ENCODE measurements at regions not wholly inside any gene's neighbourhood (a gene's known extent, or its start where the extent isn't known, plus 50 kb on each side); places are given as distances from the start of the nearest gene placed in this dataset.
"Not testable (repeated sequence)": the region's sequence is repeated elsewhere in the genome, so short reads cannot be mapped to it uniquely, and the experiment has no call there.

- H3K36me3 ChIP-seq; H3K4me3 ChIP-seq (ENCODE audit: low read depth in 1 of 2, low read length in 1 of 2); H3K27ac ChIP-seq; H3K27me3 ChIP-seq; H3K4me1 ChIP-seq (ENCODE audit: control insufficient read depth in 1 of 2, insufficient read depth in 1 of 2, low read depth in 1 of 2, low read length in 1 of 2); H3K9me3 ChIP-seq: not testable (repeated sequence)
Measured at GRCh38 chr7:72266-73057, 119.9 kb upstream of the FAM20C start.

- not testable (repeated sequence) for H3K4me3 ChIP-seq (ENCODE audit: low read depth in 1 of 2, low read length in 1 of 2); H3K36me3 ChIP-seq; H3K4me1 ChIP-seq (ENCODE audit: control insufficient read depth in 1 of 2, insufficient read depth in 1 of 2, low read depth in 1 of 2, low read length in 1 of 2); H3K27me3 ChIP-seq; H3K27ac ChIP-seq; H3K9me3 ChIP-seq
Measured at GRCh38 chr7:73058-73331, 119.4 kb upstream of the FAM20C start.

DNA sequence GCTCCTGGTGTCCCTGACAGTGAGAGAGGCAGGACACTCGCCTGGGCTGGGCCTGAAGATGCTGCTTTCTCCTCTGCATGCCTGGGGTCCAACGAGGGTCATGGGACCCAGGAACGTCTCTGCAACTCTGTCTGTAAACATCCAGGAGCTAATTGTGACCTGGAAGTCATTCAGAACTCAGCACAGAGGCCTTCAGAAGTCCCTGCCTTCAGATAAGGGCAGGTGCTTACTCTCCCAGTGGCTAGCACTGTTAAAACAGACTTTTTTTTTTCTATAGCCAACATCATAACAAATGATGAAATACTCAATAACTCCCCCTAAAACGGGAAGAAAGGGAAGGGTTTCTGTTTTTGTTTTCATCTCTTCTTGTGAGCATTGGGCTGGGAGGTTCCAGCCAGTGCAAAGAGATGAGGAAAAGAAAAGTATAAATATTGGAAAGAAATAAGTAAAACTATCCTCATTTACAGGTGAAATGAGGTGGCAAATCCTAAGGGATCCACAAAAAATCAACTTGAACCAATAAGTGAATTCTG is 118.3 kb upstream of the FAM20C start:
- H3K9me3 ChIP-seq; H3K4me3 ChIP-seq (ENCODE audit: low read depth in 1 of 2, low read length in 1 of 2); H3K27ac ChIP-seq; H3K4me1 ChIP-seq (ENCODE audit: control insufficient read depth in 1 of 2, insufficient read depth in 1 of 2, low read depth in 1 of 2, low read length in 1 of 2); H3K36me3 ChIP-seq; H3K27me3 ChIP-seq: not testable (repeated sequence)

GRCh38 chr7:75511-75910 is 116.9 kb upstream of the FAM20C start:
- not testable (repeated sequence) for H3K9me3 ChIP-seq; H3K4me3 ChIP-seq (ENCODE audit: low read depth in 1 of 2, low read length in 1 of 2); H3K4me1 ChIP-seq (ENCODE audit: control insufficient read depth in 1 of 2, insufficient read depth in 1 of 2, low read depth in 1 of 2, low read length in 1 of 2); H3K27me3 ChIP-seq; H3K36me3 ChIP-seq; H3K27ac ChIP-seq

- not testable (repeated sequence) for H3K9me3 ChIP-seq; H3K36me3 ChIP-seq; H3K27me3 ChIP-seq; H3K4me1 ChIP-seq (ENCODE audit: control insufficient read depth in 1 of 2, insufficient read depth in 1 of 2, low read depth in 1 of 2, low read length in 1 of 2); H3K4me3 ChIP-seq (ENCODE audit: low read depth in 1 of 2, low read length in 1 of 2); H3K27ac ChIP-seq
Measured at GRCh38 chr7:76202-76601, 116.2 kb upstream of the FAM20C start.

DNA sequence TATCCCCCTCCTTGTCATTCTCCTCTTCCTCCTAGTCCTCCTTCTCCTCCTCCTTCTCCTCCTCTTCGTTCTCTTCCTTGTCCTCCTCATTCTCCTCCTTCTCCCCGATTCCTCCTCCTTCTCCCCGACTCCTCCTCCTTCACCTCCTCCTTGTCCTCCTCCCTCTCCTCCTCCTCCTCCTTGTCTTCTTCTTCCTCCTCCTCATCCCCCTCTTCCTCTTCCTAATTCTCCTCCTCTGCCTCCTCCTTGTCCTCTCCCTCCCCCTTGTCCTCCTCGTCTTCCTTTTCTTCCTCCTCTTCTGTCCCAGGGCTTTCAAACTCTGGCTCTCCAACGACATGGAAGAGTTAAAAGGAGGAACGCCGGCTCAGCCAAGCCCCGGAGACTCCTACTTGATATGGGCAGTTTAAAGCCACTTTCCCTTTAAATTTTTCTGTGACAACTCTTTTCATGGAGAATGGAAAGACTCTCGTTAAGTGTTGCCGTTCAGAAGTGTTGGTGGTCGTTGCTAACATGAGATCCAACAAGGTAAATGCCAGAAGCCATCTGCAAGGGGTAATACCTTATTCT is 115.5 kb upstream of the FAM20C start:
- H3K27ac ChIP-seq; H3K36me3 ChIP-seq; H3K4me3 ChIP-seq (ENCODE audit: low read depth in 1 of 2, low read length in 1 of 2); H3K9me3 ChIP-seq; H3K4me1 ChIP-seq (ENCODE audit: control insufficient read depth in 1 of 2, insufficient read depth in 1 of 2, low read depth in 1 of 2, low read length in 1 of 2); H3K27me3 ChIP-seq: not testable (repeated sequence)

DNA sequence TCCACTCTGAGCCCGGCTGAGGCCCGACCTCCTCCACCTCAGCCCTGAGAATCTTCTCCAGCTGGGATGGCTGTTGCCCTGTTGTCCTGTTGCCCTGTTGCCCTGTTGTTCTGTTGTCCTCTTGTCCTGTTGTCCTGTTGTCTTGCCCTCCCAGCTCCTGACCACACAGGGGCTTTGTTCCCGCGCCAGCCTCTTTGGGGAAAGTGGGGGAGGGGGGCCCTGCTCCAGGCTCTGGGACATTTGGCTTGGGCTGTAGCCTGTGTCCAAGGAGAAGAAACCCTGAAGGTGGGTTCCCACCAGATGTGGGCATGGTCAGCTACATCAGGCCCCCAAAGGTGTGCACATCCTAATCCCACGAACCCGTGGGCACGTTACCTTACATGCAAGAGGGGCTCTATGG is 113.5 kb upstream of the FAM20C start:
- H3K9me3 ChIP-seq; H3K4me1 ChIP-seq (ENCODE audit: control insufficient read depth in 1 of 2, insufficient read depth in 1 of 2, low read depth in 1 of 2, low read length in 1 of 2); H3K27me3 ChIP-seq; H3K4me3 ChIP-seq (ENCODE audit: low read depth in 1 of 2, low read length in 1 of 2); H3K27ac ChIP-seq; H3K36me3 ChIP-seq: not testable (repeated sequence)

DNA sequence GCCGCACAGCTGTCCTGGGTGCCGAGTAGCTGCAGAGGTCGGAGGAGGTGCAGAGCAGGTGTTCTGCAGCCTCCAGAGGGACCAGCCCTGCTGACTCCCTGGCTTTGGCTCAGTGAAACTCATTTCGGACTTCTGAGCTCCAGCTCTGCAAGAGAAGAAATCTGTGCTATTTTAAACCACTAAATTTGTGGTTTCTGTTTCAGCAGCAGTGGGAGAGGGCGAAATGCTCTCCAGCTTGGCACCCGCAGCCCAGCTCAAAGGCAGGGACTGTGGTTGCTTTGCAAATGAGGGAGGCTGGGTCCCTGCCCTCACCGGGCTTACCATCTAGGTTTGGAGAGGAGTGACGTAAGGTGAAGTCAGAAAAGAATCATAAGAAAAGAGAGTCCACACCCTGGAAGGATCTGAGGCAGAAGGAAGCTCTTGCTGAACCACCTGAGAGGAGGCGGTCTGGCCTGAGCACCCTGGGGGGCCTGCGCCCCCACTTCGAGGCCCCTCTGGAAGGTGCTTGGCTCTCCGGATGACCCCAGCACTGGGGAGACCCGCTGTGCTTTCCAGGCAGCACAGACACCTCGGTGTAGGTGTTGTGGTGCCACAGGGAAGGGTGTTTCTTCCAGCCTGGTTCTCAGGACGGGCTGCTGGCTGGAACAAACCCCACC is 112.8 kb upstream of the FAM20C start:
- not testable (repeated sequence) for H3K9me3 ChIP-seq; H3K4me1 ChIP-seq (ENCODE audit: control insufficient read depth in 1 of 2, insufficient read depth in 1 of 2, low read depth in 1 of 2, low read length in 1 of 2); H3K27me3 ChIP-seq; H3K27ac ChIP-seq; H3K36me3 ChIP-seq; H3K4me3 ChIP-seq (ENCODE audit: low read depth in 1 of 2, low read length in 1 of 2)

- Histone ChIP-seq H3K27ac (no peak overlapping the region), H3K4me1 (ENCODE audit: control insufficient read depth in 1 of 2, insufficient read depth in 1 of 2, low read depth in 1 of 2, low read length in 1 of 2) (no peaks in the 10 kb centered on the region), H3K36me3 (no peaks in the 10 kb centered on the region), H3K9me3 (no peaks in the 10 kb centered on the region), H3K27me3 (no peaks in the 10 kb centered on the region), H3K4me3 (ENCODE audit: low read depth in 1 of 2, low read length in 1 of 2) (no peak overlapping the region)
- no peak for TF ChIP-seq CTCF (IDR thresholded peaks at IDR 0.05)
Measured at GRCh38 chr7:80259-81067, 111.9 kb upstream of the FAM20C start.
